Cardiac muscle cell (in vitro differentiated cells and primary cell): ENCODE measurements at regions not wholly inside any gene's neighbourhood (a gene's known extent, or its start where the extent isn't known, plus 50 kb on each side); places are given as distances from the start of the nearest gene placed in this dataset.

Source experiments
- DNase-seq, 2 donors: peaks; one replicate each; pipeline versions ENCODE4 v3.0.0 to v3.0.0-alpha.2; 2010 to 2017; ENCODE audit warnings: low read depth in 1 of 2, low spot score in 1 of 2
- H3K27ac ChIP-seq: fragments of 200-600 bp; sonication (generic); 2 replicates; pipeline ENCODE4 v1.5.1; 2016
- H3K27me3 ChIP-seq: fragments of 200-600 bp; sonication (generic); 2 replicates; pipeline ENCODE4 v1.6.0; 2016; ENCODE audit warnings: control low read depth
- H3K36me3 ChIP-seq: fragments of 200-600 bp; sonication (generic); 2 replicates; pipeline ENCODE4 v1.5.1; 2016; ENCODE audit warnings: control low read depth
- H3K4me1 ChIP-seq: fragments of 200-600 bp; sonication (generic); 2 replicates; pipeline ENCODE4 v1.8.1; 2017; ENCODE audit warnings: low read depth, mild to moderate bottlenecking, mixed run types
- H3K4me3 ChIP-seq: fragments of 200-600 bp; sonication (generic); 2 replicates; pipeline ENCODE4 v1.5.1; 2016; ENCODE audit warnings: mild to moderate bottlenecking
- H3K9me3 ChIP-seq: fragments of 200-600 bp; sonication (generic); 2 replicates; pipeline ENCODE4 v1.5.1; 2017; ENCODE audit warnings: low read depth, mild to moderate bottlenecking, control low read depth
- TF ChIP-seq, protein P1 (sequence below): IDR thresholded peaks from 2 replicates; pipeline ENCODE4 v1.5.1; 2012; ENCODE audit warnings: low read depth, mild to moderate bottlenecking, low read length

DNA sequence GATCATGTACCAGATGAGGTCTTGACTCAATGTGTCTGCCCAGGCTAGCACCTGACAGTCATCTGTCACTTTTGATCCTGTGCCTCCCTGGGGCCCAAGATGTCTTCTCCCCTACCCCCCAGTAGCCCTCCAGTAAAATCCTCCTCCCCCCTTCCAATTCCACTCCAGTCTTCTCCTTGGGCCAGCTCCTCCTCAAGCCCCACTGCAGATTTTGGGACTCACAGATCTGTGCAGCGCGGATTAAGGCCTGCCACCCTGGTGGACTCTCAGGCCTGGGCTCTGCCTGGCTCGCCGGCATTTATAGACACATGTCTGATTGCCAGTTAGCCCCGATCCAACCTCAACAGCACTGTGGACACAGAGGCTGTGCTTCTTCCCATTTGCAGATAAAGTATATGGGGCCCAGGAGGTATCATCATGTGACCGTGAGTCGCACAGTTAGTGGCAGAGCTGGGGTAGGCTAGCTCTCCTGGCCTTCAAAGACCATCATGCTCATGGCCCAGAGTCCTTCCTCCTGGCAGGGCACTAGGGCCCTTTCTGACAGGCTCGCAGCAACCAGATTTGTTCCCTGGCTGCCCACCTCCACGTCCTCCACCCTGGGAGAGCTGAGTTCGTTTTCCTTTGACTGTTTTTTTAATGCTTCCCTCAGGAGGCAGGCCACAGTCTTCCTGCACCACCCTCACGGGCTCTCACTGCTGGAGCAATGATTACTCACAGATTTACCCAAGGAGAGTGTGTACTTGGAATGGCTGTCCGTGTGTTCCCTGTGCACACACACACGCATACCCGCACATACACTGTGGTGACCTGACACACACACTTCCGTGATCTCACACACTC lies 98.3 kb upstream of the DIO3 start:
- Histone ChIP-seq H3K27me3 (peaks cover 46% of the 10 kb centered on the region), H3K9me3 (no peaks in the 10 kb centered on the region), H3K4me3 (no peak overlapping the region), H3K4me1 (no peaks in the 10 kb centered on the region), H3K36me3 (no peaks in the 10 kb centered on the region), H3K27ac (no peak overlapping the region)
- TF ChIP-seq, protein P1, sequence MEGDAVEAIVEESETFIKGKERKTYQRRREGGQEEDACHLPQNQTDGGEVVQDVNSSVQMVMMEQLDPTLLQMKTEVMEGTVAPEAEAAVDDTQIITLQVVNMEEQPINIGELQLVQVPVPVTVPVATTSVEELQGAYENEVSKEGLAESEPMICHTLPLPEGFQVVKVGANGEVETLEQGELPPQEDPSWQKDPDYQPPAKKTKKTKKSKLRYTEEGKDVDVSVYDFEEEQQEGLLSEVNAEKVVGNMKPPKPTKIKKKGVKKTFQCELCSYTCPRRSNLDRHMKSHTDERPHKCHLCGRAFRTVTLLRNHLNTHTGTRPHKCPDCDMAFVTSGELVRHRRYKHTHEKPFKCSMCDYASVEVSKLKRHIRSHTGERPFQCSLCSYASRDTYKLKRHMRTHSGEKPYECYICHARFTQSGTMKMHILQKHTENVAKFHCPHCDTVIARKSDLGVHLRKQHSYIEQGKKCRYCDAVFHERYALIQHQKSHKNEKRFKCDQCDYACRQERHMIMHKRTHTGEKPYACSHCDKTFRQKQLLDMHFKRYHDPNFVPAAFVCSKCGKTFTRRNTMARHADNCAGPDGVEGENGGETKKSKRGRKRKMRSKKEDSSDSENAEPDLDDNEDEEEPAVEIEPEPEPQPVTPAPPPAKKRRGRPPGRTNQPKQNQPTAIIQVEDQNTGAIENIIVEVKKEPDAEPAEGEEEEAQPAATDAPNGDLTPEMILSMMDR: no peak
- no peak for DNase-seq

DNA sequence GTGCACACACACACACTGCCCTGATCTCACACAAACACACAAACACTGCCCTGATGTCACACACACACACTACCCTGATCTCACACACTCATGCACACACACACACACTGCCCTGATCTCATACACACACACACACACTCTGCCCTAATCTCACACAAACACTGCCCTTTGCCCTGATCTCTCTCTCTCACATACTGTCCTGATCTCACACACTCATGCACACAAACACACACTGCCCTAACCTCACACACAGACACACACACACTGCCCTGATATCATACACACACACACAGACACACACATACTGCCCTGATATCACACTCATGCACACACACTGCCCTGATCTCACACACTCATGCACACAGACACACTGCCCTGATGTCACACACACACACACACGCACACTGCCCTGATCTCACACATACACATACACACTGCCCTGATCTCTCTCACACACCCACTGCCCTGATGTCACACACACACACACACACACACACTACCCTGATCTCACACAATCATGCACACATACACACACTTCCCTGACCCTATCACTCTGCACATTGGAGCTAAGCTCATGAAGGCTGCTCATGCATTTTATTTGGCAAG lies 97.6 kb upstream of the DIO3 start:
- H3K27me3 ChIP-seq: peaks cover 38% of the 10 kb centered on the region
- no peak for DNase-seq

DNA sequence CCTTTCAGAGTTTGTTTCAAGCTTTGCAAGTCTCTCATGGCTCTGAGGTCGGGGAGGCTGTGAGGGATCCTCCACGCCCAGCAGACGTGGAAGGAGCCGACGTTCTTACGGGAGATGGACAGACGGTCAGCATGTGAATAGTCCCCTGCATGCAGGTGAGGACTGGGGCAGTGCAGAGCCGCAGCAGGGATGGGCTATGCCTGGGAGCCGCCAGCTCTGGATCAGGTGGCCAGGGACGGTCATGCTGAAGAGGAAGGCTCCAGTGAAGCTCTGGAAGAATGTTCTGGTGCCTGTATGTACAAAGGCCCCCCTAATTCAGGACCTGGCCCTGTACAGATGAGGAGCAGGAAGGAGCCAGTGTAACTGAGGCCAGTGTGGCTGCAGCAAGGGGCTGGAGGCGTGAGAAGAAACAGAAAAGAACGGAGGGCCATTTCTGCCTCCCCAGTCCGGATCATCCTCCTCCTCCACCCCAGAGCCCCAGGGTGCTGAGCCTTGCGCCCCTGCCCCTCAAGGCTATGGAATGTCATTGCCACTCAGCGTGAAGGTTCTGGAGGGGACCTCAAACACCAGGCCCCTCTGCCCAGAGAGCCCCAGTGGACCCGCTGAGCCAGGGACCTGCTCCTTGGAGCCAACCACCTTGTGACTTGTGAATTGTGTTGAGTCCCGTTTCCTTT lies 96.8 kb upstream of the DIO3 start:
- Histone ChIP-seq H3K27ac (no peak overlapping the region), H3K4me1 (no peaks in the 10 kb centered on the region), H3K27me3 (peaks cover 31% of the 10 kb centered on the region), H3K36me3 (no peaks in the 10 kb centered on the region), H3K9me3 (no peaks in the 10 kb centered on the region), H3K4me3 (no peak overlapping the region)
- TF ChIP-seq, protein P1: no peak
- DNase-seq: no peak

More for the DNA sequence above, 97.6 kb upstream of the DIO3 start:
- no peaks in the 10 kb centered on the region for H3K4me1 ChIP-seq
- H3K4me3 ChIP-seq: no peak overlapping the region
- no peaks in the 10 kb centered on the region for H3K9me3 ChIP-seq
- no peak overlapping the region for H3K27ac ChIP-seq
- TF ChIP-seq, protein P1: no peak
- no peaks in the 10 kb centered on the region for H3K36me3 ChIP-seq

DNA sequence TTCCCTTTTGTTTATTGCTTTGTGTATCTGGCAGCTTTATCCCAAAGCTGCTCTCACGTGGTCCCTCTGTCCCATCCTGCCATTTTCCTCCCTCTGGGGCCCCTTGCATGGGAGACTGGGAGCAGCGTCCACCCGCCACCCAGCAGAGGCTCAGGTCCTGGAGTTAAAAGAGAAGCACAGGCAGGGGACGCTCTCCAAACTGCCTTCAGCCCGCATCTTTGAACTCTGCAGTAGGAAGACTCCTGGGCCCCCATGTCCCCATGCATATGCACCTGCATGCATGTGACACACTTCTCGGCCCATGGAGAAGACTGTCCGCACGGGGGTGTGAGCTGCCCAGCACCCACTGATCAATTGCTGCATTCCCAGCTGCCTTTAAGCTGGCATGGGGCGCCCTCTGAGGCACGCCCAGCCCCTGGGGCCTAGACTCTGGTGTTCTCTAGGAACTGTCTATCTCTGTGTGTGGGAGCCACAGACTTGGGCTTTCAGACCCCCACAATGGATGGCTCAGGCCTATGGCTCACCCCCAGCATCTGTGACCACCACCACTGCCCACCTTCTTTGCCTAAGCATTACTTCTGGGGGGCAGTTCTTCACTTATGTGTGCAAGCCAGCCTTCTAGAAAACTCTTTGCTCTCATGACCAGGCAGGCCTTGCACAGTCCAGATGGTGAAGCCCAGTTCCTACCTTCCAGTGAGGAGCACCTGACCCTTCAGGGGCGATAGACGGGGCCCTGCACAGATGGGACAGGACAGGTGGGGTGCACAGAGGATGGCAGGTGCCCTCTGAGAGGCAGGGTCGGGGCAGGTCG lies 96.1 kb upstream of the DIO3 start:
- TF ChIP-seq, protein P1: no peak

DNA sequence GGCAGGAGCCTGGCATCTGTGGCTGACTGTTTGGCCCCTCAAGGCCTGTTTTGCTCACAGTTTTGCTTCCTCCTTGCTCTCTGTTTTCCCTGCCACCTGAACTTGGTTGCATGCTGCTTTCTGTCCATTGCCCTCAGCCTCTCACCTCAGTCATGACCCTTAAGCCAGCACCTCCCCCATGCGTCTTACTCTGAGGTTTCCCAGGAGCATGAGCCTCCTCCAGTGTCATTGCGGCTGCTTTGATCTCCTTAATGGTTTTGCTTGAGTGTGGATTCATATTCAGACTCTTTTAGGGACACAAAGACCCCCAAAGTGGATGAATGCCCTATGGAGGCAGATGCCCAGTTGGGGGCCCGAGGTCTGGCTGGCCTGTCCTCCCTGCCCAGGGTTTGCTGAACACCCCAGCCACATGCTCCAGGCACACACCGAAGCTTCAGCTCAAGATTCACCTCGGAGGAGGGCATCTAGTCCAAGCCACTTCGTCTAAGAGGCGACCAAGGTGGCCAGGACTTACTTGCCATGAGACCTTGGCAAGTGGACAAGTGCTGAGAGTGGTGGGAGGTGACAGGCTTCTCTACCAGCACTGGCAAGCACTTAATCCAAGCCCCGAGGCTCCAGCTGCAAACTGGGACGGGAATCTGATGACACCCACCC lies 95.4 kb upstream of the DIO3 start:
- Histone ChIP-seq H3K36me3 (no peaks in the 10 kb centered on the region), H3K9me3 (no peaks in the 10 kb centered on the region), H3K4me1 (no peaks in the 10 kb centered on the region), H3K27ac (no peak overlapping the region), H3K4me3 (no peak overlapping the region), H3K27me3 (peaks cover 16% of the 10 kb centered on the region)
- TF ChIP-seq, protein P1: no peak
- no peak for DNase-seq

More for the DNA sequence above, 96.1 kb upstream of the DIO3 start:
- no peak for DNase-seq
- Histone ChIP-seq H3K27ac (no peak overlapping the region), H3K9me3 (no peaks in the 10 kb centered on the region), H3K4me1 (no peaks in the 10 kb centered on the region), H3K4me3 (no peak overlapping the region), H3K36me3 (no peaks in the 10 kb centered on the region), H3K27me3 (peaks cover 23% of the 10 kb centered on the region)
